ENCODE measurements at regions not wholly inside any gene's neighbourhood (a gene's known extent, or its start where the extent isn't known, plus 50 kb on each side); places are given as distances from the start of the nearest gene placed in this dataset.

GRCh38 chr7:21113609-21114415 is 314.1 kb upstream of the SP4 start:
- no peak overlapping the region for H3K23ac ChIP-seq (ENCODE audit: low read depth, low read length)
- H3K9me1 ChIP-seq (ENCODE audit: insufficient read depth, low read length), result no peaks in the 10 kb centered on the region
- no peak overlapping the region for H2AK9ac ChIP-seq (replicated peaks; ENCODE audit: low read depth, low read length, poor library complexity)
- no peaks in the 10 kb centered on the region for H3K27me3 ChIP-seq (ENCODE audit: control insufficient read depth, insufficient read depth, low read length)
- H3K18ac ChIP-seq (ENCODE audit: low read depth, low read length), result no peak overlapping the region
- H4K20me1 ChIP-seq (ENCODE audit: insufficient read depth, low read length), result no peaks in the 10 kb centered on the region
- TF ChIP-seq SMC3 (IDR thresholded peaks at IDR 0.05; ENCODE audit: low read depth, low read length), result no peak
- no peak overlapping the region for H3K27ac ChIP-seq (ENCODE audit: insufficient read depth, low read length)
- H4K91ac ChIP-seq (ENCODE audit: insufficient read depth, low read depth, low read length), result no peak overlapping the region
- BruUV-seq (replicated peaks), result no TSS peak
- H3K56ac ChIP-seq (ENCODE audit: extremely low read depth, insufficient read depth, low read length), result no peak overlapping the region
- no peak overlapping the region for H3K4me3 ChIP-seq (ENCODE audit: insufficient read depth, low read depth, low read length)
- no peak overlapping the region for H2BK15ac ChIP-seq (ENCODE audit: low read depth, low read length)
- no peak overlapping the region for H3K4me2 ChIP-seq (ENCODE audit: low read depth, low read length)
- POLR2A ChIA-PET (ENCODE audit: unreplicated experiment), result no interaction called here
- H4K5ac ChIP-seq (ENCODE audit: low read depth, low read length), result no peak overlapping the region
- no peak overlapping the region for H4K8ac ChIP-seq (ENCODE audit: low read depth in 2 of 2, low read length in 2 of 2)
- no peak overlapping the region for H3K4ac ChIP-seq (ENCODE audit: low read depth, low read length)
- in situ Hi-C loops (cut with MboI; ENCODE audit: low sequenced_read_pairs), result no loop called here
- no peaks in the 10 kb centered on the region for H3K79me1 ChIP-seq (ENCODE audit: low read depth in 1 of 2, low read length in 2 of 2)
- DNase-seq (no peak), ATAC-seq (ENCODE audit: low read depth) (no peak)
- CTCF ChIA-PET, result no interaction called here
- intact Hi-C loops (cut with micrococcal nuclease), result no loop called here
- no peaks in the 10 kb centered on the region for H3K36me3 ChIP-seq (ENCODE audit: control insufficient read depth, insufficient read depth, low read length)
- no peak overlapping the region for H2BK5ac ChIP-seq (ENCODE audit: low read depth, low read length, poor library complexity, severe bottlenecking)
- dilution Hi-C loops (cut with HindIII; ENCODE audit: low sequenced_read_pairs, unreplicated experiment), result no loop called here
- WGBS, 2 experiments (ENCODE audit: extremely low coverage in 2 of 2, insufficient read length in 1 of 2), result 0% methylated on average over 1 of the region's 5 CpGs; no CpG with 5 or more reads in 1 of the 2 experiments
- no peak overlapping the region for H2BK20ac ChIP-seq (ENCODE audit: low read depth, low read length)
- H2AK5ac ChIP-seq (ENCODE audit: low read depth, low read length), result no peak overlapping the region
- H3K9me3 ChIP-seq (ENCODE audit: control insufficient read depth, insufficient read depth, low read length), result peaks cover 2% of the 10 kb centered on the region; the same call in 1 of the 2 replicates
- H2BK120ac ChIP-seq (ENCODE audit: low read depth, low read length), result no peak overlapping the region
- no peaks in the 10 kb centered on the region for H3K4me1 ChIP-seq (ENCODE audit: control insufficient read depth, insufficient read depth, low read length)
- no peak overlapping the region for H3K9ac ChIP-seq (ENCODE audit: low read depth, low read length)
- no peak overlapping the region for H2AFZ ChIP-seq (replicated peaks; ENCODE audit: low read length, poor library complexity)
- H3K14ac ChIP-seq (replicated peaks; ENCODE audit: low read depth, low read length), result no peak overlapping the region
